Lower leg skin (tissue), 3 donors: ENCODE measurements at regions not wholly inside any gene's neighbourhood (a gene's known extent, or its start where the extent isn't known, plus 50 kb on each side); places are given as distances from the start of the nearest gene placed in this dataset.

ENCODE experiments used
- POLR2A ChIP-seq, 2 donors: fragments of 450-650 bp; IDR thresholded peaks; one replicate each; pipeline ENCODE4 v1.6.1; 2016 to 2017; ENCODE audit warnings: antibody characterized with exemption in 2 of 2, mild to moderate bottlenecking in 1 of 2, moderate library complexity in 1 of 2
- TF ChIP-seq, protein P1 (sequence below), 3 donors: fragments of 450-650 bp; IDR thresholded peaks; one replicate each; pipeline ENCODE4 v1.5.1; 2016; ENCODE audit warnings: antibody characterized with exemption in 3 of 3, mild to moderate bottlenecking in 3 of 3, moderate library complexity in 2 of 3

GRCh38 chr13:72424059-72424458 is 303.4 kb downstream of the MZT1 start:
- TF ChIP-seq, protein P1, sequence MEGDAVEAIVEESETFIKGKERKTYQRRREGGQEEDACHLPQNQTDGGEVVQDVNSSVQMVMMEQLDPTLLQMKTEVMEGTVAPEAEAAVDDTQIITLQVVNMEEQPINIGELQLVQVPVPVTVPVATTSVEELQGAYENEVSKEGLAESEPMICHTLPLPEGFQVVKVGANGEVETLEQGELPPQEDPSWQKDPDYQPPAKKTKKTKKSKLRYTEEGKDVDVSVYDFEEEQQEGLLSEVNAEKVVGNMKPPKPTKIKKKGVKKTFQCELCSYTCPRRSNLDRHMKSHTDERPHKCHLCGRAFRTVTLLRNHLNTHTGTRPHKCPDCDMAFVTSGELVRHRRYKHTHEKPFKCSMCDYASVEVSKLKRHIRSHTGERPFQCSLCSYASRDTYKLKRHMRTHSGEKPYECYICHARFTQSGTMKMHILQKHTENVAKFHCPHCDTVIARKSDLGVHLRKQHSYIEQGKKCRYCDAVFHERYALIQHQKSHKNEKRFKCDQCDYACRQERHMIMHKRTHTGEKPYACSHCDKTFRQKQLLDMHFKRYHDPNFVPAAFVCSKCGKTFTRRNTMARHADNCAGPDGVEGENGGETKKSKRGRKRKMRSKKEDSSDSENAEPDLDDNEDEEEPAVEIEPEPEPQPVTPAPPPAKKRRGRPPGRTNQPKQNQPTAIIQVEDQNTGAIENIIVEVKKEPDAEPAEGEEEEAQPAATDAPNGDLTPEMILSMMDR (IDR thresholded peaks at IDR 0.05), result no peak
- no peak for TF ChIP-seq POLR2A (IDR thresholded peaks at IDR 0.05)
